Pulmonary artery endothelial cell (primary cell): ENCODE measurements at regions not wholly inside any gene's neighbourhood (a gene's known extent, or its start where the extent isn't known, plus 50 kb on each side); places are given as distances from the start of the nearest gene placed in this dataset.
"Not testable (repeated sequence)": the region's sequence is repeated elsewhere in the genome, so short reads cannot be mapped to it uniquely, and the experiment has no call there.

Experiments
- DNase-seq: peaks from one replicate; pipeline ENCODE4 v3.0.0-alpha.2; 2011; ENCODE audit warnings: low read depth, low spot score

GRCh38 chr17:30644287-30644686 is 167.1 kb downstream of the GOSR1 start:
- DNase-seq = not testable (repeated sequence)

GRCh38 chr17:30641428-30641827 is 164.2 kb downstream of the GOSR1 start:
- not testable (repeated sequence) for DNase-seq

GRCh38 chr17:30639391-30639790 is 162.2 kb downstream of the GOSR1 start:
- not testable (repeated sequence) for DNase-seq

GRCh38 chr17:30638968-30639367 is 161.8 kb downstream of the GOSR1 start:
- DNase-seq = not testable (repeated sequence)

- not testable (repeated sequence) for DNase-seq
Measured at GRCh38 chr17:30631651-30632050, 154.4 kb downstream of the GOSR1 start.

GRCh38 chr17:30625380-30625779 is 148.2 kb downstream of the GOSR1 start:
- not testable (repeated sequence) for DNase-seq

GRCh38 chr17:30624180-30624579 is 147.0 kb downstream of the GOSR1 start:
- DNase-seq = not testable (repeated sequence)

- not testable (repeated sequence) for DNase-seq
Measured at GRCh38 chr17:30609682-30610081, 132.5 kb downstream of the GOSR1 start.

- no peak for DNase-seq
Measured at GRCh38 chr17:30605523-30605922, 128.3 kb downstream of the GOSR1 start.

- DNase-seq = no peak
Measured at GRCh38 chr17:30605027-30605426, 127.8 kb downstream of the GOSR1 start.

GRCh38 chr17:30602396-30602795 is 125.2 kb downstream of the GOSR1 start:
- not testable (repeated sequence) for DNase-seq

GRCh38 chr17:30601984-30602383 is 124.8 kb downstream of the GOSR1 start:
- not testable (repeated sequence) for DNase-seq

- DNase-seq = no peak
Measured at GRCh38 chr17:30600830-30601494, 123.8 kb downstream of the GOSR1 start.

GRCh38 chr17:30600060-30600829 is 123.0 kb downstream of the GOSR1 start:
- DNase-seq = peak; percentile 35

GRCh38 chr17:30599428-30600059 is 122.3 kb downstream of the GOSR1 start:
- no peak for DNase-seq

- no peak for DNase-seq
Measured at GRCh38 chr17:30597776-30598288, 120.6 kb downstream of the GOSR1 start.

GRCh38 chr17:30596948-30597775 is 120.0 kb downstream of the GOSR1 start:
- not testable (repeated sequence) for DNase-seq

GRCh38 chr17:30594953-30595371 is 117.8 kb downstream of the GOSR1 start:
- not testable (repeated sequence) for DNase-seq

- DNase-seq = no peak
Measured at GRCh38 chr17:30594223-30594952, 117.2 kb downstream of the GOSR1 start.

GRCh38 chr17:30590081-30590733 is 113.0 kb downstream of the GOSR1 start:
- DNase-seq = no peak
